Limb (tissue), 2 donors: ENCODE measurements at regions not wholly inside any gene's neighbourhood (a gene's known extent, or its start where the extent isn't known, plus 50 kb on each side); places are given as distances from the start of the nearest gene placed in this dataset.

ENCODE experiments used
- DNase-seq, 2 donors: peaks; one replicate each; pipeline ENCODE4 v3.0.0-alpha.2; 2016; ENCODE audit errors: extremely low spot score in 2 of 2

DNA sequence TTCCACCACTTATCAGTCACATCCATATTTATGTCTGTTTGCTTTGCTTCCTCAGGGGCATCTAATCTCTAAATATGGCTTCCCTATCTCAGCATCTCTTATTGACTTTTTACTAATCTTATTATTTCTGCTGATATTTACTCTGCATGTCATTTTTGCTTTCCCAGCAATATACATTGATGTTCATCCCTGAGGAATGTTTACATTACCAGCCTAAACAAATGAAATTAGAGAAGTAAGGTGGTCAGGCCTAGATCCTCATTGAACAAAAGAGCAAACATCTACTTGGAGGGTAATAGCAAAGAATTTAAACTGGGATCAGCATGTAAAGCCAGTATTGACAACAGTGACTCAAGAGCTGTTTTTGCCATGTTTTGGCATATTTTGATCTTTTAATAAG, 546.4 kb downstream of the MMUT start:
- DNase-seq, result no peak

DNA sequence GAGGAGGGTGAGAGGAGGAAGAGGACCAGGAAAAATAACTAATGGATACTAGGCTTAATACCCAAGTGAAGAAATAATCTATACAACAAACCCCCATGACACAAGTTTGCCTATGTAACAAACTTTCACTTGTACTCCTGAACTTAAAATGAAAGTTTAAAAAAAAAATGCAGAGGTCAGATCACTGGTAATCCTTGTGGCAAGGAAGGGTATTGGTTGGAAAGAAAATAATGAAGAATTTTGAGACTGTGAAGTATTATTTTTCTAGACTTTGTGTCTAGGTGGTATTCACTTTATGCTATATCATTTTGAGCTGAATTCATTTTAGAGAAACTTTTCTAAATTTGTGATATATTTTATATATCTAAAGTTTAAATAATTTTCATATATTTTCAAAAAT, 547.5 kb downstream of the MMUT start:
- DNase-seq, result no peak

DNA sequence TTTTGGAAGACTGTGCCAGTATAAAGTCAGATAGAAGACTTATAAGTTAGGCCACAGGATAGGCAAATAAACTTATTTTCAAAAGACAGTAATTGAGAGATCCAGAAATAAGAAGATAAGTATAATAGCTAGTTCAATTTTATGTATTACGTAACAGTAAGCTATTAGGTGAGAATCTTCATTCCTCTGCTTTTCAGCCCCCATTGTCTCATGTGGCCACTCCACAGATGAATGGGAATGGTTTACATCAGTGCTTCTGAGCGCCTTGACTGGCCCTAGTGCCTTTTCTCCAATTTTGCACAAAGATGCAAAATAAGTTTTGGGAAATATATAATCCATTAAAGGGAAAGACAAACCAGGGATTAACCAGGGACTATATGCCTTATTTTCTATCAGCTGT, 550.5 kb downstream of the MMUT start:
- DNase-seq, result no peak

GRCh38 chr6:48904809-48905208, 558.2 kb downstream of the MMUT start:
- no peak for DNase-seq

DNA sequence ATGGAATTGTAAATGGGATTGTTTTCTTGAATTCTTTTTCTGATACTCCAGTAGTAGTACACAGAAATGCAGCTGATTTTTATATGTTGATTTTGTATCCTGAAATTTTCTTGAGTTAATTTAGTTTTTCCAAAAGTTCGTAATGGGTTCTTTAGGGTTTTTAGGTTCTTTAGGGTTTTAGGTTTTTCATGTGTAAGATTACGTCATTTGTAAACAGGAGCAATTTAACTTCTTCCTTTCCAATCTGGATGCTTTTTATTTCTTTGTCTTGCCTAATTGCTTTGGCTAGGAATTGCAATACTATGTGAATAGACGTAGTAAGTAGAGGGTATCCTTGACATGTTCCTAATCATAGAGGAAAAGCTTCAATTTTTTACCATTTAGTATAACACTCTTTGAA, 568.6 kb downstream of the MMUT start:
- no peak for DNase-seq

DNA sequence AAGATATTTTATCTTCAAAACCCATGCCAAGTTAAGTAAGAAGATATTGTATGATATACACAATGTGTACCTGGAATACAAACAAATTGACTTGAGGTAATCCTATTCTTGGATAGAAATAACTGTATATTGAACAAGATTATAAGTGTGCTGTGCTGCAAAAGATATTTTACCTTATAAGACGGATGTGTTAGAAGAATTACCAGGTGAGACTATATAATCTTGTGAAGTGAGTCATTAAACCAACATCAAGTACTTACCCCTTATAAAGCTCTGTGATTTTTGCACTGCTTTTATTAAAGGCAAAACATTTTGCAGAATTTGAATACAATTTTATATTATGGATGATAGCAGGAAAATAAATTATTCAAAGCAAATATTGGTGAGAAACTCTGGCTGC, 570.0 kb downstream of the MMUT start:
- DNase-seq, result no peak

DNA sequence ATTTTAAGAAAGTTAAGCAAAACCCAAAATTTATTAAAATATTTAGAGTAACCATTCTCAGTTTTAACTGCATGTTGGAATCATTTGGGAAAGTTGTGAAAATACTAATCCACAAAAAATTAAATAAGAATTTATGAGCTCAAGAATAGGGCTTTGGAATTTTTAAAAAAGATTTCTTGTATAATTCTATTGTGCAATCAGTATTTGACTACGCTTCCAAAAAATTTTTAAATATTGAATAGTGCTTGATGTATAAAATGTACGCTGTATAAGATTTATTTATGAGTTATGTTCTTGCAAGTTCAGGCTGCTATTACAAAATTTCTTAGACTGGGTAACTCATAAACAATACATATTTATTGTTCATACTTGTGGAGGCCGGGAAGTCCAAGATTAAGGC, 571.7 kb downstream of the MMUT start:
- DNase-seq, result no peak

- DNase-seq, result no peak
Measured at GRCh38 chr6:48889429-48889828, 573.6 kb downstream of the MMUT start.

DNA sequence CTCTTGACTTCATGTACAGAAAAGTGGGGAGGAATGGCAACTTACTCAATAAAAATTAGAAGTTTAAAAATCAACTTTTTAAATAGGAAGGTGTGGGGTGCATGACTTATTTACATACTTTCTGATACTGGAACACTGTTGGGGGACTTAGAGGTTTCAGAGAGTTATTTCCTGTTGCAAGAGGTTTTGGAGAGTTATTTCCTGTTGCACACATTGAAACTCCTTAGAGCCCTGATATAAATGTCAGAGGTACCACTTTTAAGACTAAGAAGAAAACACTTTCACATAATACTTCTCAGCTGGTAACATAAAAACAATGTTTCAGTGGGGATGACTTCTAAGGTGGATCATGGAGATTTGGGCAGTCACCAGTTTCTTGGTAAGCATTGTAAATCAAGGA, 579.9 kb downstream of the MMUT start:
- no peak for DNase-seq

DNA sequence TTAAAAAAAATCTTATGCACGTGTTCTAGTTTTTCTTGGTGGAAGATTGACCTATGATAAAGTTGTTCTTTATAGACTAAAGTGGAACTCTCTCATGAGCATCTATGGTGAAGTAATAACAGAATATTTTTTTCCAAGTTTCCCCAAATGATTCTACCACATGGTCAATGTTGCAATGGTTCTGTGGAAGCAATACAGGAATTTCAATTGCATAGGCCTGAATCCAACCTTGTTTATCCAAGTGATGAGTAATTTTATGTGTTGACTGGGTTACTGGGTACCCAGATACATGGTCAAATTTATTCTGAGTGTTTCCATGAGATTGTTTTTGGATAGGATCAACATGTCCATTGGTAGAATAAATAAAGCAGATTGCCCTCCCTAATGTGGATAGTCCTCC, 581.5 kb downstream of the MMUT start:
- no peak for DNase-seq

- no peak for DNase-seq
Measured at GRCh38 chr6:48869595-48869994, 593.5 kb downstream of the MMUT start.

DNA sequence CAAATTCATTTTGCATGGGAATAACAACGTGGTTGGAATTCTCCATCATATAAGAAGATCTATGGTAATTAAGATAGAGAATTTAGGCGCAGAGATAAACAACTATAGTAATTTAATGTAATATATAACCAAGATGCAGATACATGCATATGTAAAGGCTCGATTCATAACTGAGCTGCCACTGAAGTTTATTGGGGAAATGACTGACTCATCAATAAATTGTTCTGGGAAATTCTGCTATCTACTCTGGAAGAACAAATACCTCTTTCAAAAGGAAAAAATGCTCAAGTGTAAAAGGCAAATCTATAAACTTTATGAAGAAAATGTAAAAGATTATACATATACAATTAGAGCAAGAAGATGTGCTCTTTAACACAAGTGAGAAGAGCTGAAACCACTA, 596.4 kb downstream of the MMUT start:
- DNase-seq, result no peak

DNA sequence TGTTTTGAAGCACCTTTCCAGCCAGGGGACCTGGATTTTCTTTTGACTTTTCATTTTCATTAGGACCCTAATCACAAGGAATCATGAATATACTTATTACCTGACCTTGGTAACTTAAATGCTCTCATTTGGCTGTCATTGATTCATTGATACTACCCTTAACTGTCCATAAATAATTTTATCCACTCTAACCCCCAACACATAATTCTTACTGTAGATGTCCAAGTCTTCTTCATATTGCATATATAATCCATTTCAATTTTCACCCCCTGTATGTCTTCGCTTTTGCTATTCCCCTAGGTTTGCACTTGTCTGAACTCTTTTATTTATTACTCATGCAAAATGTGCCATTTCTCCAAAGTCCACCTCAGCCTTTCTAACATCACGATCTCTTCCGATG, 602.9 kb downstream of the MMUT start:
- no peak for DNase-seq

DNA sequence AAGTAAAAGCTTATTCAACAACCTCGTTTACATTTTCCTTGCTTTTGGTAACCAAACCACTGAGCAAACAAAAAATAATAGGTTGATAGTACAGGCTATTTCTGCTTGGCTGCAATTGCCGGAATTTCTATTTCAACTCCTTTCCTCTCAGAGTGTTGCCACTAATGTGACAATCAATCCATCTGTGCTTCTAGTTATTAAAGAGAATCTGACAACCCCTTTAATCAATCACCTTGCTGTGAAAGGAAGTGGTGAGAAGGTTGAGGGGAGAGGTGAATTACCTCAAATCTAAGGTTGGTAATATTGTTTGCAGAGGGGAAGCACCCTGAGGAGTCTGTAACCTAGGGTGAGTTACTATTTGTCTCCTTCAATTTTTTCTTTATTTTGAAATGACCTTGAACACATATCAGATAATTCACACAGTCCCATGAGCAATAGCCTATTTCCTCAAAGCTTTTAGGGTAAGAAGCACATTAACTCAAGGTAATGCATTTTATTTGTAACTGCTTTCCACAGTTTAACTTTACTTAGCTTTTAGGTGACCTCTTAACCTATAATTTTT, 603.4 kb downstream of the MMUT start:
- no peak for DNase-seq

DNA sequence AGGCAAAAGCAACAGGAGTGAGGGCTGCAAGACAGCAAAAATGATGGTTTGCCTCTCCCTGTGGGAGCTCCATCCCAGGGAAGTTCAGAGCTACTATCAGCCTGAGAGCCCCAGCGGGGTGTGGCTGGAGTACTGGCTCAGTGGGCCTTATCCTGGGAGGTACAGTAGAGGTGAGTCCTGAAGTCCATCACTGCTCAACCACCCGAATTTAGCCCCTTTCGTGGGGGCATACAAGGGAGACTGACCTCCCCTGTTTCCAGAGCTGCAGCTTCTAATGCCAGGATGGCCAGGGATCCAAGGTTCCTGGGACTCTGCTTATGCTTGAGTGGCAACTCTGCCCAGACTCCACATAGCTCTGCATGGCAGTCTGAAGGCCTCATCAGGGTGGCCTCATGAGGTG, 617.8 kb downstream of the MMUT start:
- no peak for DNase-seq

GRCh38 chr6:48844696-48845095, 618.4 kb downstream of the MMUT start:
- no peak for DNase-seq

DNA sequence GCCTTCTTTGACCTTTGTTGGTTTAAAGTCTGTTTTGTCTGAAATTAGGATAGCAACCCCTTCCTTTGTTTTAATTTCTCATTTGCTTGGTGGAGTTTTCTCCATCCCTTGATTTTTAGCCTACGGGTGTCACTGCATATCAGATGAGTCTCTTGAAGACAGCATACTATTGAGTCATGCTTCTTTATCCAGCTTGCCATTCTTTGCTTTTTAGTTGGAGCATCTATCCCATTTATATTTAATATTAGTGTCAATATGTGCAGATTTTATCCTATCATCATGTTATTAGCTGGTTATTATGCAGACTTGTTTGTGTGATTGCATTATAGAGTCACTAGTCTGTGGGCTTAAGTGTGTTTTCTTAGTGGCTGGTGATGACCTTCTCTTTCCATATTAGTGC, 622.2 kb downstream of the MMUT start:
- no peak for DNase-seq

GRCh38 chr6:48839206-48839605, 623.8 kb downstream of the MMUT start:
- DNase-seq, result no peak

GRCh38 chr6:48837744-48838143, 625.3 kb downstream of the MMUT start:
- DNase-seq, result no peak

- no peak for DNase-seq
Measured at GRCh38 chr6:48835421-48835958, 627.6 kb downstream of the MMUT start.

DNA sequence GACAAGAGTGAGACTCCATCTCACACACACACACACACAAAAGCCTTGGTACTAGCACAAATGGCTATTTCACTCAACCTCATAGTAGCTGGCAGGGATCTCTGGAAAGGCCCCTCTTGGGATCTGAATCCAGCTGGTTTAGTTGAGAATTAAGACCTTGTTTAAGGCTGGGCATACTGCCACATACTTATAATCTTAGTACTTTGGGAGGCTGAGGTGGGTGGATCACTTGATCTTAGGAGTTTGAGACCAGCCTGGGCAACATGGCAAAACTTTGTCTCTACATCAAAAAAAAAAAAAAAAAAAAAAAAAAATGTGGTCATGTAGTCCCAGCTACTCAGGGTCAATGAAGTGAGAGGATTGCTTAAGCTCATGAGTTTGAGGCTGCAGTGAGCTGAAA, 628.3 kb downstream of the MMUT start:
- DNase-seq, result no peak

DNA sequence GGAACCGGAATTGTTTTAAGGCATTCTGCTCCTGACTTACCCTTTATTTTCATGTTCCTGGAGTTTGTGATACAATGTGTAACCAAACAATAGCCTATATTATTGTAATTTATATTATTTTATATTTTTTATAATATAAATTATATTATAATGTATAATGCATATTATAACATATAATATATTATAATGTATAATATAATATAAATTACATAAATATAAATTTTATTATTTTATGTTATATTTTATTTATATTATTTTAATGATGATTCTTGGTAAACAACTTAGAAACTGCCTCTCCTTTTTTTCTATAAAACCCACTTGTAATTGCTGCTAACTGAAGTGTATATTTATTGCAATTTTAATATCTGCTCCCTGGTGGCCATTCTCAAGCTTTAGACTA, 629.1 kb downstream of the MMUT start:
- DNase-seq, result no peak

GRCh38 chr6:48826901-48827701, 636.0 kb downstream of the MMUT start:
- DNase-seq, result no peak
